Activated naive CD4-positive, alpha-beta T cell treated with anti-CD3 and anti-CD28 coated beads, Interleukin-2, amount 10 ng/mL, durations not matched to agents 7 days and 5 days (primary cell): ENCODE measurements at regions not wholly inside any gene's neighbourhood (a gene's known extent, or its start where the extent isn't known, plus 50 kb on each side); places are given as distances from the start of the nearest gene placed in this dataset.
A peak's percentile ranks its signal among the peaks of the same experiment; 100 is the strongest.
"Not testable (repeated sequence)": the region's sequence is repeated elsewhere in the genome, so short reads cannot be mapped to it uniquely, and the experiment has no call there.

Source experiments
- CTCF ChIA-PET: fragments of 350-600 bp; sonication (Branson Sonifier 250); formaldehyde crosslinking; loops from one replicate; lab custom pipeline; 2021; ENCODE audit warnings: antibody characterized with exemption; lab: Charles Lee
- DNase-seq: peaks from one replicate; pipeline ENCODE4 v3.0.0-alpha.2; 2020
- H3K27ac Mint-ChIP-seq: one replicate; pipeline ENCODE4 v1.8.0; 2021; ENCODE audit warnings: mild to moderate bottlenecking, moderate library complexity, mixed read lengths
- H3K27me3 Mint-ChIP-seq: one replicate; pipeline ENCODE4 v1.8.0; 2021; ENCODE audit warnings: mild to moderate bottlenecking, mixed read lengths
- H3K36me3 Mint-ChIP-seq: one replicate; pipeline ENCODE4 v1.8.0; 2021; ENCODE audit warnings: mixed read lengths
- H3K4me1 Mint-ChIP-seq: one replicate; pipeline ENCODE4 v1.8.0; 2021; ENCODE audit warnings: mixed read lengths
- H3K4me3 Mint-ChIP-seq: one replicate; pipeline ENCODE4 v1.8.0; 2021; ENCODE audit warnings: mild to moderate bottlenecking, moderate library complexity, mixed read lengths
- H3K9me3 Mint-ChIP-seq: one replicate; pipeline ENCODE4 v1.8.0; 2021; ENCODE audit warnings: mixed read lengths

DNA sequence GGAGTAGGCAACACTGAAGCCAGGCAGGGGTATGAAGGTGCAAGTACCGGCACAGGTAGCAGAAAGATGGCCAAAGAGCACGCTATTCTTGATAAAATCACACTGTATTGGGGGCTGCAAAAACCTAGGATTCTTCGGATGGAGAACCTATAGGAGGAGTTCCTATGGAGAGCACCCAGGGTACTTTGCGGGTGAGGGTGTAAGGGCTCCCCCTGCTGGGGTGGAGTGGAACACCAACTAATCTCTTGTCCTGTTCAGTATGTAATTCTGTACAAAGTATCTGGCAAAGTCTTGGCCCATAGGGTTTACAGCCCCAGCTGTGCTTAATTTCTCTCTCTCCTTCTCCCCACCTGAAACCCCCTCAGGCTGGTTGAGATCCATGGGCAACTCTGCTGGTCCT, 393.1 kb upstream of the ASIC2 start:
- H3K36me3 Mint-ChIP-seq, result no peaks in the 10 kb centered on the region
- H3K27me3 Mint-ChIP-seq, result no peaks in the 10 kb centered on the region
- H3K4me3 Mint-ChIP-seq, result no peak overlapping the region
- DNase-seq, result peak; percentile 44
- H3K9me3 Mint-ChIP-seq, result no peaks in the 10 kb centered on the region
- H3K27ac Mint-ChIP-seq, result no peak overlapping the region
- no peaks in the 10 kb centered on the region for H3K4me1 Mint-ChIP-seq
- CTCF ChIA-PET, result interaction anchor here (1.0 to 1.2 kb wide), 2 partner anchors 11 to 14 kb away, joined by 3 to 5 read pairs; no protein-coding TSS in a partner anchor

DNA sequence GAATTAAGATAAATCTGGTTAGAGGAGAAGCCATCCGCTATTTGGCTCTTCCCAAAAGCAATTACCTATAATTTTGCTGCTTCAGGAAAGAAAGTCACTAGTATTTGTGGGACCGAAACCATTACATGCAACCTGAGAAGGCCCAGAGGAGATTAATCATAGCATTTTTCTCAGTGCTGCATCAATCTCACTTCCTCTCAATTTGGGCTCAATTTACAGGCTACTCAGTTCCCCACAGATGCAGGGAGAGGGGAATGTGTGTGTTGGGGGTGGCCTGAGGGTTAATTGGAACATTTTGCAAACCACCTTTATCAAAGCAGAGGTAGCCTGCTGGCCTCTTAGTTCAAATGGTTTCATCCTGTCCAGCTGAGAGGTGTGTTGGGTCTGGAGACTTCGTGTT, 394.7 kb upstream of the ASIC2 start:
- H3K36me3 Mint-ChIP-seq, result no peaks in the 10 kb centered on the region
- H3K27ac Mint-ChIP-seq, result no peak overlapping the region
- H3K4me1 Mint-ChIP-seq, result no peaks in the 10 kb centered on the region
- H3K4me3 Mint-ChIP-seq, result no peak overlapping the region
- no peak for DNase-seq
- H3K27me3 Mint-ChIP-seq, result no peaks in the 10 kb centered on the region
- no peaks in the 10 kb centered on the region for H3K9me3 Mint-ChIP-seq
- CTCF ChIA-PET, result no interaction called here

DNA sequence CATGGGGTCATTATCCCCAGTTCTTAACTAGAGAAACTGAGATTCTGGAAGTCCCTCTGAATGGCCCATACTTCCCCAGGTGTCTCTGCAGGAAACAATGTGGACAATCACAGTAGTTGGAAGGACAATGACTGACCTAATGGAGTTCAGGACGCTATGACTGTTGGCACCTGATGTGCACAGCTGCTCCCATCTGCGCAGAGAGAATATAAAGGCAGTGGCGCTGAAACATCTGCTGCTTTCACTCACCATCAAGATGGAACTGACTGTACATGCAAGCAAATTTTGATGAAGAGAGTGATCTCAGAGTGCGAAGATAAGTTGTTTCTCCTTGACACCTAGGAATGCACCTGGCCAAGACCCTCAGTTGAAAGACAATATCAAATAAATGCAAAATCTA, 395.7 kb upstream of the ASIC2 start:
- H3K27me3 Mint-ChIP-seq, result peaks cover 4% of the 10 kb centered on the region
- no peak for DNase-seq
- CTCF ChIA-PET, result no interaction called here
- no peaks in the 10 kb centered on the region for H3K36me3 Mint-ChIP-seq
- no peak overlapping the region for H3K27ac Mint-ChIP-seq
- H3K4me1 Mint-ChIP-seq, result no peaks in the 10 kb centered on the region
- no peaks in the 10 kb centered on the region for H3K9me3 Mint-ChIP-seq
- no peak overlapping the region for H3K4me3 Mint-ChIP-seq

DNA sequence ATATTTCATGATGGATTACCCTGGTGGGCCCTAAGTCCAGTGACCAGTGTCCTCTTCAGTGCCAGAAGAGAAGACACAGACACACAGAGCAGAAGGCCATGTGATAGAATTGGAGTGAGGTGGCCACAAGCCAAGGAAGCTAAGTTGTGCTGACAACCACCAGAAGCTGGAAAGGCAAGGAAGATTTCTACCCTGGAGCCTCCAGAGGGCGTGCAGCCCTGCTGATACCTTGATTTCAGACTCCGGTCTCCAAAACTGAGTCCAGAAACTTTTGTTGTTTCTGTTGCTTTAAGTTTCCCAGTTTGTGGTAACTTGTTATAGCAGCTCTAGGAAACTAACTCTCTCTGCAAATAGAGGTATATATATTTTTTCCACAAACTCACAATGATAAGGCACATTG, 396.6 kb upstream of the ASIC2 start:
- no peak overlapping the region for H3K27ac Mint-ChIP-seq
- DNase-seq, result no peak
- H3K9me3 Mint-ChIP-seq, result no peaks in the 10 kb centered on the region
- H3K4me3 Mint-ChIP-seq, result no peak overlapping the region
- CTCF ChIA-PET, result no interaction called here
- peaks cover 4% of the 10 kb centered on the region for H3K27me3 Mint-ChIP-seq
- no peaks in the 10 kb centered on the region for H3K36me3 Mint-ChIP-seq
- no peaks in the 10 kb centered on the region for H3K4me1 Mint-ChIP-seq

DNA sequence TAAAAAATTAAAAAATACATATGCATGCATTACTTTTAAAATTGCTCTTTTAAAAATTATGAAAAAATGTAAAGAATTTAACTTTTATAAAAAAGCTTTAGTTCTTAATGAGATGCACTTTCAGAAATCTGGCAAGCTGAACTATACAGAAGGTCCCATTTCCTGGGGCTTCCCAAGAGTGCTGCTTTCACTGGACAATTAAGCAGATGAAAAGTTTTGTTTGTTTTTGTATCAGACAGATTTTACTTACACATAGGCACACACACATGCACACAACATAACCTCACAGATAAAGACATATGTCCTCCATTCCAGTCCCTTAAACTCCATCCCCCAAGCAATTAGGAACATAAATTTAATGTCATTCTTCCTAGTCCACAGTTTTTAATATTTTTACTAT, 402.3 kb upstream of the ASIC2 start:
- peaks cover 4% of the 10 kb centered on the region for H3K27me3 Mint-ChIP-seq

DNA sequence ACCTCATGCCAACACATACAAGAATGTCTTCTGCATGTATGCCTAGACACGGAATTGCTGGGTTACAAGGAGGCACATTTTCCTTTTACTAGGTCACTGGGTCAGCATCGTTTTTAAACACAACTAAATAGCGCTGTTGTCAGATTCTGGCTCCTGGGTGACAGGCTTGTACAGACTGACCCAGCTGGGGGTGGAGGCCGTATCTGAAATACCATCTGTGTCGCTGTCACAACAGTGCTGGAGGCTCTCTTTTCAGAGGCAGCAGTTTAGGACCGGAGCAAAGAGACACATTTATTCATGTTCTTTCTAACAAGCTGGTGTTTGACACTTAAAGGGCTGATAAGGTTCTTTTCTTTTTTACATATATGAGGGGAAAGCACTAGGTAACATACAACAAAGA, 403.0 kb upstream of the ASIC2 start:
- no peaks in the 10 kb centered on the region for H3K36me3 Mint-ChIP-seq
- no peak for DNase-seq
- H3K27me3 Mint-ChIP-seq, result peaks cover 4% of the 10 kb centered on the region
- H3K4me1 Mint-ChIP-seq, result no peaks in the 10 kb centered on the region
- H3K9me3 Mint-ChIP-seq, result no peaks in the 10 kb centered on the region
- no peak overlapping the region for H3K4me3 Mint-ChIP-seq
- CTCF ChIA-PET, result no interaction called here
- no peak overlapping the region for H3K27ac Mint-ChIP-seq

More for the DNA sequence above, 402.3 kb upstream of the ASIC2 start:
- DNase-seq, result no peak
- H3K36me3 Mint-ChIP-seq, result no peaks in the 10 kb centered on the region
- H3K9me3 Mint-ChIP-seq, result no peaks in the 10 kb centered on the region
- no peaks in the 10 kb centered on the region for H3K4me1 Mint-ChIP-seq
- H3K27ac Mint-ChIP-seq, result no peak overlapping the region
- no peak overlapping the region for H3K4me3 Mint-ChIP-seq
- CTCF ChIA-PET, result interaction anchor here (1.0 kb wide), 1 partner anchor 21 kb away, joined by 3 read pairs; no protein-coding TSS in a partner anchor

DNA sequence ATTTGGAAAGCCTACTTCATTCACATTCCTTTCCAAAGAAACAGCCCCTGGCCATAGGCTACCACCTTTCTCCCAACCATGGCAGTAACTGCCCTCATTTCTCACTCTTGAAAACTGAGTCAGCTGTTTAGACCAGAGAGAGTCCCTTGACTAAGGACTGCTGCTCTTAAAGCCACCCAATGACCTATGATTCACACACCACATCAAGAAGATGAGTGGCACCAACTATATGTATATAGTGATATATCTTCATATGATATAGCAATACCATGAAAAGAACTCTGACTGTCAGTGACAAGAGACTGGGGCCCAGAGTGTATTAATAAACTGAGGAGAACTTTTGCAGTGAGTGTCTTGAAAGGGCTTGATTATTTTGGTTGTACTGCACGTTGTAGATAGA, 404.5 kb upstream of the ASIC2 start:
- Mint-ChIP-seq H3K9me3 (no peaks in the 10 kb centered on the region), H3K36me3 (no peaks in the 10 kb centered on the region), H3K4me1 (no peaks in the 10 kb centered on the region), H3K4me3 (no peak overlapping the region), H3K27me3 (peaks cover 4% of the 10 kb centered on the region), H3K27ac (no peak overlapping the region)
- CTCF ChIA-PET, result no interaction called here
- no peak for DNase-seq

DNA sequence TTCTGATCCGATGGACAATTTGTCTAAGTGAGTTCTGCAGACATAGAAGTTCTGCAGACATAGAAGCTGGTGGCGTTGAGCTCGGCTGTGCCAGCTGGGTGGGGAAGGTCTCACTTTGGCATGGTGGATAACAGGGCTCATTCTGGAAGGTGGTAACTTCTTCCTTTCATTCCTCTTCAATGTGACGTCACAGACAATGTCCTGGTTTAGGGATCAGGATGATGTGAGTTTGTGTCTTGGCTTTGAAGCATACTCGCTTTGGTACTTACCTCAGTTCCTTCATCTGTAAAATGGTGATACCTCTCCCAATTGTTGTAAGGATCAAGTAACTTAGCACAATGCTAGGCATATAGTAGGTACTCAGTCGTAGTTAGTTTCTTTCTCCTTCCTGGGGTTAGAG, 408.8 kb upstream of the ASIC2 start:
- H3K27ac Mint-ChIP-seq, result no peak overlapping the region
- CTCF ChIA-PET, result no interaction called here
- H3K27me3 Mint-ChIP-seq, result no peaks in the 10 kb centered on the region
- no peaks in the 10 kb centered on the region for H3K4me1 Mint-ChIP-seq
- no peak for DNase-seq
- no peaks in the 10 kb centered on the region for H3K36me3 Mint-ChIP-seq
- peaks cover 3% of the 10 kb centered on the region for H3K9me3 Mint-ChIP-seq
- no peak overlapping the region for H3K4me3 Mint-ChIP-seq

DNA sequence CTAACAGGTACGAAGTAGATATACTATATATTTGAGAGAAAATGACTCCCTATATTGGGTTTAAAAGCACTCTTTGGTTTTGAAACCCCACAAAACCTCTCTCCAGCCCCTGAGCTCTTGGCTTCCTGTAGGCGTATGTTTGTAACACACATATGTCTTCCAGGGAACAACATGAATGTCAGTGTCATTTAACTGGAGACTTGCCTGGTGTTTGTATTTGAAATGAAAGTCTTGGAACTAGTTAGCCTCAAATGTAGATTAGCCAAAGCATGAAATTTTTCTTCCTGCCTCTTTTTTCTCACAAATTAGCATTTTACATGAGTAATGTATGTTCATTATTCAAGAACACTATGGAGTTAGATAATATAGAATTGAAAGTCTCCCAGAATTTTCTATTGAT, 411.8 kb upstream of the ASIC2 start:
- Mint-ChIP-seq H3K9me3 (peaks cover 3% of the 10 kb centered on the region), H3K4me3 (no peak overlapping the region), H3K27ac (no peak overlapping the region), H3K36me3 (no peaks in the 10 kb centered on the region), H3K4me1 (no peaks in the 10 kb centered on the region), H3K27me3 (peaks cover 4% of the 10 kb centered on the region)
- no peak for DNase-seq
- CTCF ChIA-PET, result no interaction called here

DNA sequence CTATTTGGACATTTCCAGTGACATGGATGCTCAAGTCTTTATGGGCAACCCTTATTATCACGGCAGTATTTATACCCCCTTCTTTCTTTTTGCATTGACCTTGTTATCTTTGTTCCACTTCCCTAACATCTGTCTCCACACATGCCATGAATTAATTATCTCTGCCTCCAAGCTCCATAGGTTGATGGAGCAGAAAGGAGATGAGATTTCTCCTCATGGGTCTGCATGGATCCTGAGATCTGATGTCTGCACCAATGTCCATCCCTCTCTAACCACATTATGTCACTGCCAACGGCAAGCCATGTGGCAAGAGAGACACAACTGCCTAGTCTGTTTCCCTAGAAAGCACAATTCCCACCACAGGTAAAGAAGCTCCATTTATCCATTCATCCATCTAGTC, 416.8 kb upstream of the ASIC2 start:
- Mint-ChIP-seq H3K9me3 (peaks cover 3% of the 10 kb centered on the region), H3K27ac (no peak overlapping the region), H3K27me3 (peaks cover 4% of the 10 kb centered on the region), H3K36me3 (no peaks in the 10 kb centered on the region), H3K4me3 (no peak overlapping the region), H3K4me1 (no peaks in the 10 kb centered on the region)
- CTCF ChIA-PET, result no interaction called here
- no peak for DNase-seq

DNA sequence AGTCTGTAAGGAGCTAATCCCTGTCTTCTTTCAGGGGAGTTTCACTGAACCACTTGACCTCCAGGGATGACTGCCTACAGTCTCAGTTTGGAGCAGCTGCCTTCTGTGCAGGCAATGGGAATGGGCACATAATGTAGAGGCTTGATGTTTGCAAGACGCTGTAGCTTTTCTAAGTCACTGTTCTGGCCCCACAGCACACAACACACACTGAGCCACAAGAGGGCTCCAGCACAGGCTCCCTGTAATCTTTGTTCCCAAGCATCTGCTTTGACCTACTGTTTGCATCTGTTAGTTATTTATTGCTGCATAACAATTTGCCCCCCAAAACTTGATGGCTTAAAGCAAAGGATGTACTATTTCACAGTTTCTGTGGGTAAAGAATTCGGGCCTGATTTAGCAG, 419.0 kb upstream of the ASIC2 start:
- no peaks in the 10 kb centered on the region for H3K9me3 Mint-ChIP-seq
- H3K27me3 Mint-ChIP-seq, result peaks cover 4% of the 10 kb centered on the region
- CTCF ChIA-PET, result no interaction called here
- no peaks in the 10 kb centered on the region for H3K36me3 Mint-ChIP-seq
- no peak for DNase-seq
- H3K4me1 Mint-ChIP-seq, result no peaks in the 10 kb centered on the region
- H3K27ac Mint-ChIP-seq, result no peak overlapping the region
- H3K4me3 Mint-ChIP-seq, result no peak overlapping the region

DNA sequence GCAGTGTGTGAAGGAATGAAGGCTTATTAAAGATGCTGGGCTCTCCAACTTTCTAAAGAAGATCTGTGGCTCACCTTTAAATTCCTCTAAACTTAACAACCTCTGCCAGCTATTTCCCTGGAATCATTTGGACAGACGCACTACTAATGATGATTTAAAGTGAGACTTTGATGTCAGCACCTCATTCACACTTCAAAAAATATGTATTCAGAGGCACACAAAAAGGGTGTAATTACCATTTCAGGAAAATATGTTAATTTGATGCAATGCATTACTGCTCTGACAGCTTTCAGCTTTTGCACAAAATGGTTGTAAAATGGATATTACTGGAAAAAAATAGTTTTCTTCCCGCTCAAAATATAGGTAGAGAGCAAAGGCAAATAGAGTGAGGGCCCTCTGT, 423.9 kb upstream of the ASIC2 start:
- Mint-ChIP-seq H3K4me3 (no peak overlapping the region), H3K36me3 (no peaks in the 10 kb centered on the region), H3K27me3 (no peaks in the 10 kb centered on the region), H3K27ac (no peak overlapping the region), H3K9me3 (no peaks in the 10 kb centered on the region), H3K4me1 (no peaks in the 10 kb centered on the region)
- no peak for DNase-seq
- CTCF ChIA-PET, result no interaction called here

DNA sequence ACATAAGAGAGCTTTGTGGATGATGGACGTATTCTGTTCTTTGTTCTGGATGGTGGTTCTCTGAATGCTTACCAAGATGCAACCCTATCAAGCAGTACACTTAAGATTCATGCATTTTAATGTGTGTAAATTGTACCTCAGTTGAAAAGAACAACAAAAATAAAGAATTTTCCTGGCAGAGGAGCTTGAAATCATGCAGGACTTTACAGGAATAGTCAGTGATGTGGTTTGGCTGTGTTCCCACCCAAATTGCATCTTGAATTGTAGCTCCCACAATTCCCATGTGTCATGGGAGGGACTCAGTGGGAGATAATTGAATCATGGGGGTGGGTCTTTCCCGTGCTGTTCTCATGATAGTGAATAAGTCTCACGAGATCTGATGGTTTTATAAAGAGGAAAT, 430.6 kb upstream of the ASIC2 start:
- H3K9me3 Mint-ChIP-seq, H3K36me3 Mint-ChIP-seq, H3K4me3 Mint-ChIP-seq, H3K27me3 Mint-ChIP-seq, H3K4me1 Mint-ChIP-seq, H3K27ac Mint-ChIP-seq, DNase-seq: not testable (repeated sequence)
- CTCF ChIA-PET, result interaction anchor here (1.3 kb wide), 1 partner anchor 27 kb away, joined by 4 read pairs; no protein-coding TSS in a partner anchor

DNA sequence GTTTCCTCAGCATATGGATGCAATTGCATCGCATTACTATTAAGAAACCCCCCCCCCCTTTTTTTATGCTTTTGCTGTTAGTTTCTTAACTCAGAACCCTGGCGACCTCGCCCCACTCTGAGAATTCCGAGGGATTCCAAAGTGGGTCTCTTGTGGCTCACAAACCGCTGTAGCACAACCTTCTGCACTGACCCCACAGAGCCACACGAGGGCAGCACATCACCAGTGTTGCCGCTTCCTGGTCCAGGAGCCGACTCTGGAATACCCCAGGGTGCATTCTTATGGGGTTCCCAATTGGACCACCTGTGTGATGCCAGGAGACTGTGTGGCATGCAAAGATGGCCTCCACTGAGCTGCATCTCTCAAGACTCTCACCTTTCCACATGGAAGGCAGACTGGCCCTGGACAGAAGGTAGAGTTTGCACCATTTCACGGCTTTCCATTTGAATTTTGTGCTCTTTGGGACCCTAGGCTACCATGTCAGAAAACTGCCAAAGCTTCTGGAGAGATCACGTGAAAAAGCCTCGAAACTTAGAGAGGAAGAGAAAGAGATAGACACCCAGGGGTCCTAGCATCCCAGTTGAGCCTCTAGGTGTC, 432.7 kb upstream of the ASIC2 start:
- H3K27ac Mint-ChIP-seq, result no peak overlapping the region
- peaks cover 4% of the 10 kb centered on the region for H3K27me3 Mint-ChIP-seq
- H3K36me3 Mint-ChIP-seq, result no peaks in the 10 kb centered on the region
- H3K4me1 Mint-ChIP-seq, result no peaks in the 10 kb centered on the region
- no peaks in the 10 kb centered on the region for H3K9me3 Mint-ChIP-seq
- H3K4me3 Mint-ChIP-seq, result no peak overlapping the region
- peak; percentile 45 for DNase-seq
- CTCF ChIA-PET, result interaction anchor here (0.7 to 2.2 kb wide), 4 partner anchors 19 to 33 kb away, joined by 3 to 16 read pairs (median 4); no protein-coding TSS in a partner anchor

DNA sequence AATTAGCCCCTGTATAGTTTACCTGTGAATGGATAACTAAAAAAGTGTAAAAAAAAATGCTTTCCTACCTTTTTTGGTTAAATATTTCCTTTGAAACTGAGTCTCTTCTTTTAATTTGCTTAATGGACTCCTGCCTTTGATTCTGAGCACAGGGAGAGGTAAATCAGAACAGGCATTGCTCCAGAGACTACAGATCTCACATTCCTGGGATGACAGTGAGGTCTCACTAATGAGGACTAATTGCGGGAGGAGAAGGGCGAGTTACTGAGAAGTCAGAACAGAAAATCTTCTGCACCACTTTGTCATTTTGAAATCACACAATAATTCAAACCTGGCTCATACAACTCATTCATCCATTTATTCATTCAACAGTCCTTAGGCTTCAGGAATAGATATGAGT, 437.0 kb upstream of the ASIC2 start:
- DNase-seq, result no peak
- Mint-ChIP-seq H3K27me3 (no peaks in the 10 kb centered on the region), H3K27ac (no peak overlapping the region), H3K4me3 (no peak overlapping the region), H3K4me1 (no peaks in the 10 kb centered on the region), H3K9me3 (no peaks in the 10 kb centered on the region), H3K36me3 (no peaks in the 10 kb centered on the region)
- CTCF ChIA-PET, result no interaction called here

DNA sequence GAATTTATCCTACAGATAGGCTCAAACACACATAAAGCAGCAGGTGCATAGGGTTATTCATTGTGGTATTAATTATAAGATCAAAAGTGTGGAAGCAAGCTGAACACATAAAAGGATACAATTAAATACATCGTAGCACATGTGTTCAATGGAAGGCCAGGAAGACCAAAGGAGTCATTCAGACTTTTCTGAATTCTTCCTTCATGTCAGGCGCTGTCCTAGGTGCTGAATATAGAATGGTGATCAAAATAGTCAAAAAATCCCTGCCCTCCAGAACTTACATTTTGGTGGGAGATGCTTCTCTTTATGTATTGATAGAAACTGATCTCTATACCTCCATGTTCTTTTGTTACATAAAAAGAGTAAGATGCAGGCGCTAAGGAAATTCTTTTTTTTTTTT, 439.0 kb upstream of the ASIC2 start:
- no peaks in the 10 kb centered on the region for H3K4me1 Mint-ChIP-seq
- no peaks in the 10 kb centered on the region for H3K9me3 Mint-ChIP-seq
- H3K27ac Mint-ChIP-seq, result no peak overlapping the region
- no peaks in the 10 kb centered on the region for H3K36me3 Mint-ChIP-seq
- no peak for DNase-seq
- CTCF ChIA-PET, result no interaction called here
- H3K4me3 Mint-ChIP-seq, result no peak overlapping the region
- no peaks in the 10 kb centered on the region for H3K27me3 Mint-ChIP-seq
